ENCODE measurements at regions not wholly inside any gene's neighbourhood (a gene's known extent, or its start where the extent isn't known, plus 50 kb on each side); places are given as distances from the start of the nearest gene placed in this dataset.

DNA sequence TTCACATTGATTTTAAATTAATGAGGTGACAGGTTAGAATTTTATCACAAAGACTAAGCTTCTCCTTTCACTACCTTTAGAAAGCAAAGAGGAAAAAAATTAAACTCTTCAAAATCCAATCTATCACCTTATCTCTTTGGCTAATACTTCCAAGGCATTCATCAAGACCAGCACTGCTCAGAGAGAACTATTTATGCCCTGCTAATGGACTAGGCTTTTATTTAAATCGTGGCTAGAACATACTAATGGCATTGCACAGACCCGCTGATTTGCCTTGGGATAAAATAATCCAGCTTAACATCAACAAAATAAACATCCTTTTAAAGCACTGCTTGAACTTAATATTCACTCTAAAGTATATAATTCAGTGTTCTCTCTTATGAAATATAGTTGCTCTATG, 880.4 kb downstream of the HACE1 start:
- TF ChIP-seq, protein P1, sequence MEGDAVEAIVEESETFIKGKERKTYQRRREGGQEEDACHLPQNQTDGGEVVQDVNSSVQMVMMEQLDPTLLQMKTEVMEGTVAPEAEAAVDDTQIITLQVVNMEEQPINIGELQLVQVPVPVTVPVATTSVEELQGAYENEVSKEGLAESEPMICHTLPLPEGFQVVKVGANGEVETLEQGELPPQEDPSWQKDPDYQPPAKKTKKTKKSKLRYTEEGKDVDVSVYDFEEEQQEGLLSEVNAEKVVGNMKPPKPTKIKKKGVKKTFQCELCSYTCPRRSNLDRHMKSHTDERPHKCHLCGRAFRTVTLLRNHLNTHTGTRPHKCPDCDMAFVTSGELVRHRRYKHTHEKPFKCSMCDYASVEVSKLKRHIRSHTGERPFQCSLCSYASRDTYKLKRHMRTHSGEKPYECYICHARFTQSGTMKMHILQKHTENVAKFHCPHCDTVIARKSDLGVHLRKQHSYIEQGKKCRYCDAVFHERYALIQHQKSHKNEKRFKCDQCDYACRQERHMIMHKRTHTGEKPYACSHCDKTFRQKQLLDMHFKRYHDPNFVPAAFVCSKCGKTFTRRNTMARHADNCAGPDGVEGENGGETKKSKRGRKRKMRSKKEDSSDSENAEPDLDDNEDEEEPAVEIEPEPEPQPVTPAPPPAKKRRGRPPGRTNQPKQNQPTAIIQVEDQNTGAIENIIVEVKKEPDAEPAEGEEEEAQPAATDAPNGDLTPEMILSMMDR (conservative IDR thresholded peaks at IDR 0.05 in 1 of 2, IDR thresholded peaks at IDR 0.05 in 1 of 2; ENCODE audit: extremely low read depth in 1 of 2, insufficient read depth in 1 of 2, low read depth in 1 of 2, low read length in 2 of 2) = no peak
- no peak for TF ChIP-seq EZH2 (IDR thresholded peaks at IDR 0.05; ENCODE audit: borderline replicate concordance, low read length)
